NOMO-1 treated with DMSO at 0.1 percent for 48 hours (cell line): ENCODE measurements at regions not wholly inside any gene's neighbourhood (a gene's known extent, or its start where the extent isn't known, plus 50 kb on each side); places are given as distances from the start of the nearest gene placed in this dataset.
"Not testable (repeated sequence)": the region's sequence is repeated elsewhere in the genome, so short reads cannot be mapped to it uniquely, and the experiment has no call there.

Experiments used
- DNase-seq: peaks from one replicate; lab custom pipeline; 2025; ENCODE audit not compliant: unreplicated experiment; lab: John Stamatoyannopoulos, UW

DNA sequence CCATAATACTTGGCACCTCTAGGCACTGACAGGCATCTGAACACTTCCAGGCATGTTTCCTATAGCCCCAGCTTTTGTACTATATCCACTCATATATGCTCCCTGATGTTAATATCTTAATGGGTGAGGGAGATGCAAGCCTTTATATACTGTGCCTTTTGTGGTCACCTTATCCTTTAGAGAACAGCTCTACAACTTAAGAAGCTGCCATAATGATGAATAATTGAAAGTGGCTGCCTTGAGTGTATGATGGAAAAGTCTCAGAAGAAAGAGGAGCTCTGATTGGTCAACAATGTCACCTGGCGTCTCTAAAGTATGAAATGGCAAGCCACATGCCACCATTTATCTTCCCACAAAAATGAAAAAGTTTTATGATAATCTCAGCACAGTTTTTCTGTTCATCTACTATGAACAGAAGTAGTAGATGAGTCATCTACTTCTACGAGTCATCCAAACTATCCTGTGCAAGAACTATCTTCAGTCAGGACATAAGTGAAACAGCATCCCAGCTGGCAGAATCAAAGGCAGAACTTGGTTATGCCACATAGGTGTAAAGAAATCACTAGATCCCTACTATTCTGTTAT, 997.9 kb upstream of the CELF4 start:
- DNase-seq = no peak

DNA sequence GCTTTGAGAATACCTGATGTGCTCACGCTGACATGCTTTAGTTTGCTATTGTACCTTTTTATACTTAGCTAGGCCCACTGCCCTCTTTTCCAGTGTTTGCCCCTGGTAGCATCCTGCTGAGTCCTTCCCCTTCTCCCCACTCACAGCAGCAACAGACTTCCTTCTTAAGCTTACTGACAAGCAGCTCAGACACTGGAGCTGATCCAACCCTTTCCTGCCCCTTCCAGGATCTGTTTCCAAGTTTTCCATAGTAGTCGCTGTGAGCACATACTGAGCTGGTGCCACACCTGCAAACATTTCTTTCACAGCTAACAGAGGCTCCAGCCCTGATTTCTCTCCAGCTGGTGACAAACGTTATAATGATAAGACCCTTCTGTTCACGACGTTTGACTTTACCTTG, 991.4 kb upstream of the CELF4 start:
- no peak for DNase-seq

DNA sequence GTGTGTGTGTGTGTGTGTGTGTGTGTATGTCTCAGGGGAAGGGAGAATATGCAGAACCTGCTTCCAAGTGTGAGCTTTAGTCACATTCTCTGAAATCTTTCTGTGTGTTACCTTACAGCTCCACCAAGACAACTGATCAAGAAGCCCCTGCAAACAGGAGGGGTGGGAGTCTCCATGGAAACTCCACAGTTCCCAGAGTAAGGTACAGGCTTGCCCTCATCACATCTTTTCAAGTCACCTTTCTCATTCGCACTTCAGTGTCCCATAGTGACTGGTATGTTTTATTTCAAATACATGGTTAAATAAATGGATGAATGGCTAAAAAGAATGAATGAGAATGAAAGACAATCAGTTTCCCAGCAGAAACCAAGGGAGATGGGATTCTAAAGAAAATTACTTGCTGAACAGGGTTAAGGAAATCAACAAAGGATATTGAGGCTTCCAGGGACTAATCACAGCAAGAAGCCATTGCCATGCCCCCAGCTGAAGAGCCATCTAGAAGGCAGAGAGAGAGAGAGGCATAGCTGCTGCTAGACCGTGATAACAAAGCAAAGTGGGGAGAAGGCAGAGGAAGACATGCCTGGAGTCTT, 987.2 kb upstream of the CELF4 start:
- DNase-seq = no peak

DNA sequence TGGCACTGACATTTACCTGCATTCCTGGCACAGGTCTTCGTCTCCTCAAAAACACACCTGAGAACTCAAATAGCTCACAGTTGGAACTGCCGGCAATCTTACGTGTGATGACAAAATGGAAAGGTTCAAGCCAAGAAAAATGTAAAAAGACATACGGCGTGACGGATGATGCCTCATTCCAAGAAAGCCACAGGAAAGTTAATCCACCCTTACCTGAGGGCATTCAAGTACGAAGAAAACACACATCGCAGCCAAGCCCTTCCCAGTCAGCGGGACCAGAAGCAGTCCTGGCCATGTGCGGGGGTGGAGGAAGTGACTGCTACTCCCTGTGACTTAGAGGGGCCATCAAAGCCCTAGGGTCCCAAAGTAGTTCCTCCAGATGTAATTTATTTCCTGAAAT, 986.3 kb upstream of the CELF4 start:
- DNase-seq = no peak

DNA sequence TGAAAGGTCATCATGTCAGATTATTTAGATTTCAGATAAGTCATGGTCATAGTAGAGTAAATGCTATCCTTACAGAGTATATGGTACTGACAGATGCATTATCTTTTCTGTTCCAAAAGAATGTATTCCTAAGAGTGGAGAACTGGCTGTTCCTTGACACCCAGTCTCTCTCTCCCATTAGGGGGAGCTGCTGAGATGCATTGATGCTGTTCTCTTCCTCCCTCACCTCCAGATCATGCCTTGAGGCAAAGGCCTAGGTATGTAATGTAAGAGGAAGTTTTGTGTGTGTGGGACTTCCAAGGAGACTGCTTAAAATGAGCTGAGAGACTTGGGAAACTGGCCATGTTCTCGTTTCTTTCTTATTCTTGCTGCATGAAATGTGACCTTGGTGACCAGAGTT, 979.5 kb upstream of the CELF4 start:
- DNase-seq = no peak

DNA sequence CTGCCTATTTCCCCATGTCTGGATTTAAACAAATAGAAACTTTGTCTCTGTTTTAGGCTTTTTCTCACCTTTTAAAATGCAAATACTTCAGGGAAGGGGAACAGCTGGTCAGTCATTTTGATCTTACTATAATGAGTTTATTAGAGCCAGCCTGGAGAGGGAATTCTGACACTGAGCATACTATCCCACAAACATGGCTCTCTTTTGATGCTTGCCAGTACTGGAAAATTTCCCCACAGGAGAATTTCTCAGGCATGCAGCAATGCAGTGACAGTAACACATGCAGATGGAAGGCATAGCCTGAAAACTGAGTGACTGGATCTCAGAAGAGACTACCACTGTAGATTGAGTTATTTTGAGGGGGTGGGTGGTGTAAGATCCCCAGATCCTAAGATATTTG, 974.3 kb upstream of the CELF4 start:
- no peak for DNase-seq

DNA sequence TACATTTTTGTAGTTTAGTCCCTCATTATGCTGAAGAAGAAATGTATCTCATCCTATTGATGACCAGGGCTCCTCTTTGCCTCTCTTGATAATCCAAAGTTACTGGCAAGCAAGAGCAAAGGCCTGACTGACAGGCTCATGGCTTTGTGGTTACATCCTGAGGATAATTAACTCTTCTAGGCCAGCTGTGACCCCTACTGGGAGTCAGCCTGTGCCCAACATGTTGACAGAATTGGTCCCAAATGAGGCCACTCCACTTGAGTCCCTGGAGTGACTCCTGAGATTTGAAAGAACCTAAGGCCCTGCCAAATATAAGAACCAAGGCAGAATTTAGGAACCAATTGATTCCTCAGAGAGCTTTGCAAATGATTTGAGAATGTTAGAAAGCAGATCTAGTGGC, 973.8 kb upstream of the CELF4 start:
- no peak for DNase-seq

DNA sequence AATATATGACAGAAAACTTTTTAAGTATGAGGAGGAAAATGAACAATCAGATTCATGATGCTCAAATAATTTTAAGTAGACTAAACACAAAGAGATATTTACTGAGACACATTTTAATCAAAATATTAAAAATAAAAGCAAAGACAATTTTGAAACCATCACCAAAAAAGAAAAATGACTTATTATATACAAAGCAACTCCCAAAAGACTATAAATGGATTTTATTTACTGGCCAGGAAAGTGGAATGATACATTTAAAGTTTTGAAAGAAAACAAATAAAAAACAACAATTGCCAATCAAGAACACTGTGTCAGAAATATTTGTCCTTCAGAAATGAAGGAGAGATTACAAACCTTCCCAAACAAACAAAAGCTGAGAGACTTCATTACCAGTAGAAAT, 968.5 kb upstream of the CELF4 start:
- DNase-seq = no peak

DNA sequence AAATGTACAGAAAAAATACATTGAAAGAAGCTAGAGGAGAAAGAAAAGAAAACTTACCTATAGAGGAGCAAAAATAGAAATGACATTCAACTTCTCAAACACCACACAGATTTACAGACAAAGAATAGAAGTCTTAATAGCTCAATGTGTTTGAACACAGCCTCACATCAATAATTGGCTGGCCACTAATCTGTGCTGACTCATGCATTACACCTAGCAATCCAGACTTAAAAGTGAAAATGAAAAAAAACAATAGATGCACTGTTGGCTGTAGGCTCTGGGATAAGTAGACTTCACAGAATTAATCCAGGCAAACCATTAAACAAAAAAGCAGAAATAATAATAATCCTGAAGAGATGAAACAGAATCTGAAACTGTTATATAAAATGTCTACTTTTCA, 961.3 kb upstream of the CELF4 start:
- no peak for DNase-seq

DNA sequence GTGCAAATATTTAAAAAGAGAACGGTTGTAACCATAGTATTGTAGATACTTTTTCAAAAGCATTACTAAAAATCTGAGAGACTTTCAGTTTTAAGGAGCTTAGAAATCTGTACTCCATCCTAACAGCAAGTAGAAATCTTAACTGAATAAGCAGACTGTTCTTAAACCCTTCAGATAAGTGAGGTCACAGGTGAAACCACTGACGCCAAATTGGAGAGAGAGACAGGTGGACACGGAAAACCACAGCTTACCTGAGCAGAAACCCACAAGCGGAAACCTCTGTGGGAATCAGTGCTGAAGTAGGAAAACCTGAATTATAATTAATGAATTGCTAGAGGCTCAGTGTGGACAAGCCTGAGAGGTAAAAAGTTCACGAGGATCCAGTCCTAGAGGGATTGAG, 959.4 kb upstream of the CELF4 start:
- no peak for DNase-seq

DNA sequence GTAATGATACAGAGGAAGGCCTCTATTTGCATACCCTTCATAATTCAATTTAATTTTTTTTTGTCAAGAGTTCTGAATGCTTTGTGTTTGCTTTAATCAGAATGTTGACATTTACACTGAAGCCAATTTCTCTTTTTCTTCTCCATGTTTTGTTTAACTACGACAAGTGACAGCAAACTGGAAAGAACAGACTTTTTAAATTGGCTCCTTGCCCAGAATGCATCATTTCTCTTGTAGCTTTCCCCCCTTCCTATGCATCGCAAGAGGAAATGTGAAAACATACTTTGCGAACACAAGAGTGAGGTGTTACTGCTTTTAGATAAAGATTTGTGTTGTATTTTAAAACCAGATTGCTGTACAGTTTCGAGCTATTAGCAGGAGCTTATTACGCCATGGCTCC, 955.2 kb upstream of the CELF4 start:
- DNase-seq = no peak

DNA sequence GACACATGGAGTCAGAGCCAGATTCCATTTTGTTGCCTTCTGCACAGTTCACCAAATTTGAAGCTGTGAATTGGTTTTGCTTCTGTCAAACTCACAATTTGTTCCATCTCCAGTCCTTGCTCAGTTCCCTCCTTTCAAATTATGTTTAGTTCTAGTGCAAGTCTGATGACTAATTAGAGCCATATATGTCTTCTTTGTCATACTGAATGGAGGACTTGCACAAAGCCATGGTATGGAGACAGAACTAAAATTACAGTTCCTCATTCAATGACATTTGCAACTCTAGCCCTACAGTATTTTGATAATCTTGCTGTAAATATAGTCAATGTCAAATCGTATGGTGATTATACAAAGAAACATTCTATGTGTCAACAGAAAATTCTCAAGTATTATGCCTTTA, 936.9 kb upstream of the CELF4 start:
- no peak for DNase-seq

DNA sequence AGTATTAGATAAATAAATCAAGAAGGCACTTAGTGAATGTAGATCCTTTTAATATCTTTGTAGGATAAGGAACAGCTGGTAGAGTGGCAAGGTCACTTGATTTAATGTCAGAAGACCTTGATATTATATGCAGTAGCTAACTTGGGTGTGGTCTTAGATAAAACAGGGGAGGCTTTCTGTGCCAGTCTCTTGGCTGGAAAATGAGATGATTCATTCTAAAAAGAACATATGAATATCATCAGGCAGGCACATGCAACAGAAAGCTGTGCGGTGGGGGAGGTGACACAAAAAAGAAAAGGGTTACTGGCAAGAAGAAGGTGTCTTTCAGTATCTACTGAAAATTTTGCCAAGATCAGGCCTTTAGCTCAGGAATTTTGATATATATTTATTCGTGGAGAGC, 931.7 kb upstream of the CELF4 start:
- no peak for DNase-seq

DNA sequence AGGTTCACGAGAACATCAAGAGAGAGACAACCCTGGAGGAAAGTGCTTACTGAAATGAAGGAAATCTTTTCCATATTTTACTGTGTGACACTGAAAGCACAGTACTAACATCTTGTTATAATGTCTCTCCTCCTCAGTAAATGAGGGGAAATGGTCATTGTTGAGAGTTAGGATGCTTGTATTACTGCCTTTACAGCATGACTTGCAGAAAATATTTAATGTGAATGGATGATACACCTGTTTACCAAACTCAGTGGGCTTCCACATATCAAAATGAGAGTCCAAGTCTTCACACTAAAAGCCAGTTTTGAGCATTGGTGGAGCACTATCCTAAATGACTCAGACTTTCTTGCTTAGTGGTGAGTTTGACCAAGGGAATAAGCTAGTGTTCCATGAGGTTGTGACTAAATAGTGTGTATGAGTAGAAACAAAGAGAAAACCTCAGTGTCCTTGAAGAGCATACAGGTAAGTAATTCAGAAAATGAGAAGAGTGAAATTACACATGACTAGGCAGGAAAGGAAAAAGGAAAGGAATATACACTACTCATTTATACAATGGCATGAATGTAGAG, 930.7 kb upstream of the CELF4 start:
- DNase-seq = no peak

DNA sequence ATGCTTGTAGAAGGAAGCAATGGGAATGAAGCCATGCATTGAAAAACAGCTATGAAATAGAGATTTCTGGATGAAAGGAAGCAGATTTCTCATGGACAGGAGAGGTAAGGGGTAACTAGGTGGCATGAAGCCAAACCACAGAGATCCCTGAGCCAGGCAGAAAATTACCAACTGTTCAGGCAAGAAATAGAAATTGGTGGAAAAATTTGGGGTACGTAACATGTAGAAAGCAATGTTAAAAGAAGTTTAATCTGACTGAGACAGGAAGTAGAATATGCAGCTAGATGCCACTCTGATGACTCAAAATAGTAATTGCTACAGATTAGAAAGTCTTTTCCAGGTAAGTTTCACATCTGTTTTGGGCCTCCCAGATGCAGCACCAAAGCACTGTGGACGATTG, 928.5 kb upstream of the CELF4 start:
- DNase-seq = no peak

DNA sequence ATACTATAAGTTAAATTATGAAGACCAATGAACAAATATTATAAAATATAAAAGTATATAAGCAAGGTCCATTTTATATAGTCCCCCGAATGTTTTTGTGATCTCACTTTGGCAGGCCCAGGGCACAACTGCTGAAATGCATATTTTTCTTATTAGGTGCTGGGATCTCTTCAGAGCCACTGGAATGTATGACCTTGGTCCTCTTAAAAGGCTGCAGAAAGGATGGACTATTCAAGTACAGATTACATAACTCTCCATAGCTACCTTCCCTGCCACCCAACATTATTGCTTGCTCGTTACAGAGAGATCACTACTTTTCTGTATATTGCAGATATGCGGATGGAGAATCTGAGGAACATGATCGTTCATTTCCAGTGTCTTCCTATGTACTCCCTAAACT, 925.6 kb upstream of the CELF4 start:
- DNase-seq = no peak

DNA sequence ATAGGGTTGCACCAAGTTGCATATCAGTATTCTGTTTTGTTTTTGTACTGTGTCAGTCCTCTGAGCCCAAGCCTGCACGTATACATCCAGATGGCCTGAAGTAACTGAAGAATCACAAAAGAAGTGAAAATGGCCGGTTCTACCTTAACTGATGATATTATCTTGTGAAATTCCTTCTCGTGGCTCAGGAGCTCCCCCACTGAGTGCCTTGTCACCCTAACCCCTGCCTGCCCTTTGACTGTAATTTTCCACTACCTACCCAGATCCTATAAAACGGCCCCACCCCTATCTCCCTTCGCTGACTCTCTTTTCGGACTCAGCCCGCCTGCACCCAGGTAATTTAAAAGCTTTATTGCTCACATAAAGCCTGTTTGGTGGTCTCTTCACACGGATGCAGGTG, 924.1 kb upstream of the CELF4 start:
- DNase-seq = not testable (repeated sequence)

DNA sequence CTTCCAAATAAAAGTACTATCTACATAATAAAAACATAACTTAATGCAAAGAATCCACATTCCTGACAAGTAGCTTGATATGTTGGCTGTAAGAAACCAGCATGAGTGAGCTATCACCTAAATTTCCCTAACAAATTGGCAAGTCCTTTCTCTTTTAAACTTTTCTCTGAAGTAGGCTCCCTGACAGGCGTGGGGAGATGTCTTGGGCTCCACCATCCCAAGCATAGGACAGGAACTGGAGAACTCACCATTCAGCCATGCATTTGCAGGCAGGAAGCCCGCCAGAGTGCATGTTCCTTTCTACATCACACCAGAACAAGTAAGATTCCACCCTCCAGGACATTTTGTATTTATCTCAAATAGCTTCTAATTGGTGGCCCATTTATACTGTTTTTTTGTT, 921.9 kb upstream of the CELF4 start:
- DNase-seq = no peak

DNA sequence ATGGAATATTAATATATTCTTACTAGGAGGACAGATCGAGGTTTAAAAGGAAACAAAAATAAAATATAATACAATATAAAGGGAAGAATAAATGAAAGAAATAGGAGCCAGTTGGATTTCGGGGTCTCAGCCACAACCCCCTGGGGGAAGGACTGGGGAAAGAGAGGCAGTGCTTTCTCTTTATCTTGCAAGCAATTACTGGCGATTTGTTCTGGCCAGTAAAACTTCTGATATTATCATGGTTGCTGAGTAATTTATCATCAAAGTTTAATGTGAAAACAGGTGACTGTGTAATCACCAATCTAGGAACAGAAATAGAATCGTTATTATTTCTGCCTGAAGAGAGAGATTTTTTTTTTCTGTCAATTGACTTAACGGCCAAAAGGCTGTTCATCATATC, 917.7 kb upstream of the CELF4 start:
- DNase-seq = no peak

DNA sequence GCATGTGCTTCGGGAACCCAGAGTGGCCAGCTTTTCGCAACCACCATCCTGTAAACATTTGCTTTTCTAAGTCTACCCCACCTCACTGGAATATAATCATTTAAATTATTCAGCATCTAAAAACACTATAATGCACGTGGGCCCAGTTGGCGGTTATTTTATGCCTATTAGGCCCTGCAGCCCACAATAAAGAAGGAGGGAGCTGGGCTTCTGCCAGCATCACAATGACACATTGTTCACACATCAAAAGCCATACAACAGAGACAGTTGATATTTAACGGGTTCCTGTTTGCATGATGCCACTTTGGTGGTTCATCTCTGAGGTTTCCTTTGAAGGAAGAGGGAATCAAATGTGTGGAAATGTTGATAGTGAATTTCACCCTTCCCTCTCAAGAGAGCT, 916.0 kb upstream of the CELF4 start:
- no peak for DNase-seq

DNA sequence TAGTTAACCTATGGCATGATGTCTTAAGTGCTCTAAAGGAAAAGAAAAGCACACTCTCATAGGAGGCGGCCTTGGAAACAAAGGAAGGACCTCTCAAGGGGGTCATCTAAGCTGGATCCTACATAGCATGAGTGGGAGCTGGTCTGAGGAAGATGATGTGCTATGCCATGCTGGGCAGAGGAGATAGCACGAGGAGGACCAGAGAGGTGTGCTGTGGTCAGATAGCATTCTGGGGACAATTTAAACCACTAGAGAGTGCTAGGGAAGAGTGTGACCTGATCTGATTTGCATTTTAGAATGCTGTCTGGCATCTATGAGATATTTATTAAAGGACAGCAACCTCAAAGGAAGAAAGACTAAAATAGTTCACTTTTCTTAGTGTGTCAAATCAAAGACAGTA, 910.1 kb upstream of the CELF4 start:
- no peak for DNase-seq

DNA sequence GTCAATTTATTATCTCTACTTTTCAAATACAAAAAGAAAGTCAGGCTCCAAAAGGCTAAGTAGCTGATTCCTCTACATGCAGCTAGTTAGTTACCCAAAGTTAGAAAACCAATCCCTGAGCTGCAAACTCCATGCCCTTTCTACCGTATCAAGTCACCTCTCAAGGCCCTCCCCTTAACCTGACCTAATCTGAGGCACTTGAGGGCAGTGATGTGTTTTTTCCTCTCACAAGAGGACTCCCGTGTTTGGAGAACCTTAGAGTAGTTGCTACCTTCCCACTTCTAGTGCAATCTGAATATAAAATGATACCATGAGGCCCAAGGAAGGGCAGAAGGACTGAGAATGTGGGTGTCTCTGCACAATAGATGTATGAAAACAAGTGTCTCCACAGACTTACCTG, 907.9 kb upstream of the CELF4 start:
- DNase-seq = no peak

DNA sequence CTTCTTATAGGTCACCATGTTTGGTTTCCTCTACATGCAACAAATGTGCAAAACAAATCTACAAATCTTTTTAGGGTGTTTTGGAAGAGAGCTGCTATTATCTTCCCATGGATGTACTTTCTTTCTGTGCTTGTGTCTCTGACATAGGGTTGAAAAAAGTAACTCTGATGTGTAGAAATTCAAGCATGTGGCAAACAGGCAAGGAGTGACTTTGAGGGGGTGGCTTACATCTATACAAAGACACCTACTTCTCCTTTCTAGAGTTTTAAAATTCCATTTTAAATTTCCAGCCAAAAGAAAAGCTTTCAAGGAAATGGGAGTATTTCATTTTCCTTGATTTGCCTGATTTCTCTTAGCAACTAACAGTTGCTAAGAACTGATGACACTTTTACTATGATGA, 904.8 kb upstream of the CELF4 start:
- no peak for DNase-seq
